HG03066 (cell line): ENCODE measurements at regions not wholly inside any gene's neighbourhood (a gene's known extent, or its start where the extent isn't known, plus 50 kb on each side); places are given as distances from the start of the nearest gene placed in this dataset.

Experiments used
- ATAC-seq: cut with Tn5 transposase; IDR thresholded peaks from one replicate; pipeline ENCODE4 v1.9.1; 2021; ENCODE audit warnings: low read depth; ENCODE audit not compliant: unreplicated experiment

- no peak for ATAC-seq
These were observed 797.6 kb downstream of the ROBO2 start for GRCh38 chr3:77837456-77838025.

- no peak for ATAC-seq
These were observed 819.3 kb downstream of the ROBO2 start for GRCh38 chr3:77859156-77859555.

DNA sequence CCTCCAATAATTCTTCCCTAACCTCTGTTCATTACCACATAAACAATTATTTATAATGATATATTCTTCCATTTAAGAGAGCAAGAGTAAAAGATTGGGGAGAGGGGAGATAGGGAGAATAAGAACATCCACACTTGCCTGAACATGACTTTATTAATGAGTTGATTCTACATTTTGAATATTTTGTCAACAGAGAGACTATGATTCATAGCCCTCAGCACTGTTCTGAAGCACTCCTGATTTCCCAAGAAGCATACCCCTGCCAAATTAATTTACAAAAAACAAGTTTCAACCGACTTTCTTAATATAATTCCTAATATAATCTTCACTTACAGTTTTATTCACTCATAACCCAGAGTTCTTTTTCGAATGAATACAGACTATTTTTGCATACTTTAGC lies 828.8 kb downstream of the ROBO2 start:
- no peak for ATAC-seq

DNA sequence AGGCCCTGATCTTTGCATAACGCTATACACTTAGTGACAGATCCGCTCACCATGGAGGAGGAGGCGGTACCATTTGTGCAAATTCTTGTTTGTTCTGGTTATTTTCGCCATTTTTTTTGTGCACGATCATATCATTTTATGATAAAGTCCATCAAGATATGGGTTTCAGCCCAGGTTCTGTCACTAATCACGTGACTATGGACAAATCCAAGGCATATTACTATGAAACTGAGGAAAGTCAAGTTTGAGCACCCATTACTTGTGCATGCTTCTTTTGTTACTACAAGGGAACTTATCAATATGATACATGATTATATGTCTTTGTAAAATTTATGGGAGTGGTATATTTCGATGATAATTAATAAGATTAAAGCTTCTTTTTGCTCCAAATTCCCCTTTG lies 829.5 kb downstream of the ROBO2 start:
- ATAC-seq = no peak

DNA sequence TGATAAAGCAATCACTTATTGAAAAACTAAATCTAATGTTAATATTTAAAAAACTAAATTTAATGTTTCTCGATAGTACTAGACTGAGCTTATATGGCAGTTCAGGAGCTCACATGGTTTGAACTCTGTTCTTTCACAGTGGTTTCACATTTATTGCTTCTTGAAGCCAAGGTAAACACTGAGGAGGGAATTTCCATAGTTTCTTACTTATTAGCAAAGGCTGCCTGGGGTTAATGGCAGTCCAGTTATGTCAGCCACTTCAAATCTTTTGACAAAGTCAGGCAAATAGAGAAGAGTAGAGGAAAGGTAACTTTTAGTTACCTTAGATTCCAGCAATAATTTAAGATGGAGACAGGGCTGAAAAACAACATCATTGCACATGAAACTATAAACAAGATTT lies 831.5 kb downstream of the ROBO2 start:
- no peak for ATAC-seq

- ATAC-seq = no peak
These were observed 833.7 kb downstream of the ROBO2 start for GRCh38 chr3:77873598-77873997.

GRCh38 chr3:77885381-77885780 lies 845.5 kb downstream of the ROBO2 start:
- no peak for ATAC-seq

DNA sequence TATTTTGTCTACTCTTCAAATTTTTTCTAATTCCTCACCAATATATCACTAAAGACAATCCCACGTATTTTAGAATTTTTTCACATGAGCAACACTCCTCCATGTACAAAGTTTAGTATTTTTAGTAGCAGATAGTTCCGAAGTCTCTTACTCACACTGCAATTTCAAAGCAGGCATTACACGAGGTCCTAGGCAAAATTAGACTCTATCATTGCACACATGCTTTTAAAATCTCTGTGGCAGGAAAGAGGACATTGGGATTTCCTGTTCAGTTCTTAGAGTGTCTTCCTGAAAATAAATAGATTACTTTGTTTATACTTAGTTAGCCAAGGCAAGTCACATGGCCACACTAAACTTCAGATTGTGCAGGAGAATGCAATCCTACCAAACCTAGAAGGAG lies 847.7 kb downstream of the ROBO2 start:
- ATAC-seq = no peak

- no peak for ATAC-seq
These were observed 849.7 kb downstream of the ROBO2 start for GRCh38 chr3:77889616-77890015.

GRCh38 chr3:77898621-77899020 lies 858.7 kb downstream of the ROBO2 start:
- no peak for ATAC-seq

GRCh38 chr3:77902675-77903074 lies 862.8 kb downstream of the ROBO2 start:
- ATAC-seq = no peak

- no peak for ATAC-seq
These were observed 866.3 kb downstream of the ROBO2 start for GRCh38 chr3:77906102-77906709.

DNA sequence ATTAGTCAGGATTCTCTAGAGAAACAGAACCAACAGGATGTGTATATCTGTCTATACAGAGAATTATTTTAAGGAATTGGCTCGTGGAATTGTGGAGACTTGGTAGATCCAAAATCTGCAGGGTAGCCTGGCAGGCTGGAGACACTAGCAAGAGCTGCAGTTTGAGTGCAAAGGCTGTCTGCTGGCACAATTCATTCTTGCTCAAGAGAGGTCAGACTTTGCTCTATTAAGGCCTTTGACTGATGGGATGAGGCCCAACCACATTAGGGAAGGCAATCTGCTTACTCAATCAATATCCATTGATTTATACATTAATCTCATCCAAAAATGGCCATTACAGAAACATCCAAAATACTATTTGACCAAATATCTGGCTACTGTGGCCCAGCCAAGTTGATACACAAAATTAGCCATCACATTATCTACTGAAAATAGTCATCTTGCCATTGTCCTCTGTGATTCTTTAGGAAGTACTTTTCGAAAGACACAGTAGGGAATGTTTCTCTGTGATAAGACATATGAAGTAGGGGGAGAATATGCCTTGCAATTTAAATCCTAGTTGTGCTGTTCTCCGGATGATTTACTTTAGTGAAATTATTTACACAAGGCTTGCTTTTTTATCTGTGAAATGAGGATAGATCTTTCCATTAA lies 873.8 kb downstream of the ROBO2 start:
- no peak for ATAC-seq

DNA sequence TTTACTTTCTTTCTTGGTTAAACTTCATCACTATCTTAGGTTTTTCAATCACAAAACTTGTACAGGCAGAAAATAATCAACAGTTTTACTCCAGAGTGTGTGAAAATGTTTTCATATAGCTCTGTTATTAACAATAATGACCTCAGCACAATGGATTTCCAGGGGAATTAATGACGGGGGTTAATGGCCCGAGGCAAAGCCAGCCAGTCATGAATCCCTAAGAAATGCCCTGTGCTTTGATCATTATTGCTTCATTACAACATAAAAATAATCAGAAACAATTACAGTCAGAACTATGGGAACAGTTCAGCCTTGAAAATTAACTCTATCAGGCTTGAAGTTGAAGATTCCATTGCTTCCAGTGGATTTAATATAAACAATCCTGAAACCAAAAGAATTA lies 875.4 kb downstream of the ROBO2 start:
- ATAC-seq = no peak

DNA sequence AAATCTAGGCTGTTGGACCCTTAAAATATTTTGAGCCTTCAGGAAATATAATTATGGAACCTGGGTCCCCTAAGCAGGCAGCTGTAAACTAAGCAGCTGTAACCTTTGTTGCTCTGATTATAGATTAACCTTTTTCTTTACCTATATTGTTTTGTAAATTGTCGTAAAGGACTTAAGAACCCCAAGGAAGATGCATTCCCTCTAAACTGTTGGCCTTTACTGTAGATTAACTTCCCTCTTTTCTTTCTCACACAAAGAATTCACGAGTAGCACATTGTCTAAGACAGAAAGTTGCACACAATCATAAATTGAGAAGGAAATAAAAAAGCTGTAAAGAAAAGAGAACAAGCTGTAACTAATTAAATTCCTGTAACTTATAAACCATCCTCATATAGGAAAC lies 877.3 kb downstream of the ROBO2 start:
- ATAC-seq = no peak

DNA sequence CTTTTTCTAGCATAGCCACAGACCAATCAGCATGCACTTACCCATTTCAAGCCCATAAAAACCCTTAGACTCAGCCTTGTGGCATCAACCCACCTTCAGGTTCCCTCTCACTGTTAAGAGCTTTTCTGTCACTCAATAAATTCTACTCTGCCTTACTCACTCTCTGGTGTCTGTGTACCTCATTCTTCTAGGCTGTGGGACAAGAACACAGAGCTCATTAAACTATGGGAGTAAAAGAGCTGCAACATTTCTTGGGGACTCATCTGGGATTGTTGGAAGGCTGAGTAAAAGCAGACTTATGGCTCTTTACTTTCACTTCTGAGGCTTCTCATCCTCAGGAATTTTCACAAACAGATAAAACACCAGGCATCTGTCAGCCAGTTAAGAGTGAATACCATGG lies 879.3 kb downstream of the ROBO2 start:
- ATAC-seq = no peak

DNA sequence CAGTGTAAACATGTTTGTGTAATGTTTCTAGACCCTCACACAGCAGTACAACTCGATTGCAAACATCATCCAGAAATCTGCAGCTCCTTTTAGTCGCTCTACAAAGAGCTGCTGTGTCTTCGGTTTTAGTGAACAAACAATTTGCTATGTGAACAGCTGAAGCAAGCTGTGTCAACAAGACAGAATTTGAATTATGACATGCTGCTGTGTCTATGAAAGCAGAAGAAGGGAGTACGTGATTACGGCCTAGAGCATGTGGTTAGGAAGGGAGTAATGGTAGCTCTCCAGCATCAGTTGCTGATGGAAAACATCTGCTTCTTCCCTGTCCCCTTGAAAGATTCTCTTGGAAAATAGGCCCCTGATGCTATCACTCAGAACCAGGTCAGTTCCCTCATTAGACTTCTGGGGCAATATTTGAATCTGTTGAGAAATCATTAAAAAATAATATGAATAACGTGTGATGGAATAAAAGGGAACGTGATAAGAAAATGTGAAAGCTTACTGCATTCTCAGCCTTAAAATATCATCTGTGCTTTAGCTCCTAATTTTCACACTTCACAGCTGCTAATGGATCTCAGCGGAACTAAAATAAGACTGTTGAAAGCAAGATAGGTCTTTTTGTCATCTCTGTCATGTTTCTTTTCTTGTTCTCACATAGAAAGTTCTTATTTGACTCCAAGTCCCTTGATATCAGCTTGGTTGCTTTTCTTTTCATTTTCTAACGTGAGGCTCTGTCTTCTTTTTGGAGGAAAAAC lies 891.5 kb downstream of the ROBO2 start:
- ATAC-seq = no peak

- ATAC-seq = no peak
These were observed 893.0 kb downstream of the ROBO2 start for GRCh38 chr3:77932926-77933325.

DNA sequence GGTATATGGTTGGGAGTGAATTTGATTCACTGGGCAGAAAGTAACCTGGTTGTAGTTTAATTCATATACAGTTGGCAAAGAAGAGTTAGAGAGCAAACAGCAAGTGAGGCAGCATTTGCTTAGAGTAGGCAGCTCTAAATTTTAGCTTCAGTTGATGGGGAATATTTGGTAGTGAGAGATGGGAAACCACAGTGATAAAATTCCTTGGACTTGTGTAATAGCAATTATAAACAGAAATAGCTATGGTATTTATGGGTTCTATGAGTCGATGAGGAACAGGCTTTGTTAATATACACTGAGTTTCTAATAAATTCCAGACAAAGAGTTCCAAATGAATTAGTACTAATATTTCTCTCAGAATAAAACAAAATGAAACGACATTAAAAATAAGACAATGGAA lies 894.0 kb downstream of the ROBO2 start:
- ATAC-seq = no peak

DNA sequence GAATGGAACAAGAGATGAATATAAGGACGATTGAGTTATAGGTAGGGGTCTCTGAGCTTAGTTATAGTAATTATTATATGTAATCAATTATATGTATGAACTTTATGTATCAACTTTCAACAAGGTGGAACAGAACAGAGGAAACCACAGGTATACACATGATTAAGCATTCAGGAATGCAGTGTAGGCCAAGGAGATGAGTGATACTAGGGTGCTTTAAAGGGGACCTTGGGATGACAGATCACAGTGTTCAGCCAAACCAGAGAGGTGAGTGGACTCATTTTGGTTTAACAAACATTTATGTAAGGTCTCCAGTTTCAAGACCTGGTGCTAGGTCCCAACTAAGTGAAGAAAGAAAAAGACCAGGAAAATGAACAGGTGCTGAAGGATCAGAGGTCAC lies 895.5 kb downstream of the ROBO2 start:
- ATAC-seq = no peak

- ATAC-seq = no peak
These were observed 899.8 kb downstream of the ROBO2 start for GRCh38 chr3:77939726-77940125.

- no peak for ATAC-seq
These were observed 903.7 kb downstream of the ROBO2 start for GRCh38 chr3:77943598-77943997.
